GM12875 (cell line): ENCODE measurements at regions not wholly inside any gene's neighbourhood (a gene's known extent, or its start where the extent isn't known, plus 50 kb on each side); places are given as distances from the start of the nearest gene placed in this dataset.
"Not testable (repeated sequence)": the region's sequence is repeated elsewhere in the genome, so short reads cannot be mapped to it uniquely, and the experiment has no call there.

ENCODE experiments used
- H3K4me3 ChIP-seq: one replicate; pipeline ENCODE4 v1.5.1; 2011; ENCODE audit warnings: low read depth, low read length, control low read depth

DNA sequence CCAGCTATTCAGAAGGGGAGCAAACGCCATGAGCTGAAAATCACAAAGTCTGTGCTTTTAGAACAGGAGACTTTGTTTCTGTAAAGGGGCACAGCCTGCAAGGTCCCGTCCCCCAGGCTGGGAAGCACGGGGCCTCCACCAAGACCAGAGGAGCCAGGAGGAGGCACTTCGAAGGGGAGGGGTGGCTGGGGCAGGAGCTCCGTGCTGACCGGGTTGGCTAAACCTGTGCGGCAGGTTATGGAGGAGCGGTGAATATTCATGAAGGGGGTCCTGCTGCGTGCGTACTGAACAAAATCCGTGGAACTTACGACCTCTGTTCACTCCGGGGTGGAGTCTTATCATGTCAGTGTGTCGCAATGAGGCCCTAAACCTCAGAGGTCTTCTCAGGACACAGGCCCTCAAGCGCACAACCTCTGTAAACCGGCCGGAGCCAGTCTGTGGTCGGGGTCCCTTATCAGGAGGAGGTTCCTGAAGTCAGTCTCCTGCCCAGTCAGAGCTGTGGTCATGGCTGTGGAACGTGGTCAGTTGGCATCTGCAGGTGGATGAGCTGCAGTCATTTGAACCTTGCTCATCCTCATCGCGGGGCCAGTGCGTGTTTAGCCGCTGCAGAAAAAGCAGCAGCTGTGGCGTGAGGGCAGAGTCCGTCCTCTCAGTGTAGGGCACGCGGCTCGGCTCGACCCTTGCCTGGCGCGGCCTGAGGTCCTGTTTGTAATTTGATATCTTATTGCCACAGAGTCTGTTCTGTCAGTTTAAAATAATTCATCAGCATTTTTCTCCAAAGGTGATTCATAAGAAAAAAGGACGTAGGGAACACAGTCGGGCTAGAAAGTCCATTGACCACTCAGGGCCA is 5507.7 kb upstream of the TPTE start:
- not testable (repeated sequence) for H3K4me3 ChIP-seq

DNA sequence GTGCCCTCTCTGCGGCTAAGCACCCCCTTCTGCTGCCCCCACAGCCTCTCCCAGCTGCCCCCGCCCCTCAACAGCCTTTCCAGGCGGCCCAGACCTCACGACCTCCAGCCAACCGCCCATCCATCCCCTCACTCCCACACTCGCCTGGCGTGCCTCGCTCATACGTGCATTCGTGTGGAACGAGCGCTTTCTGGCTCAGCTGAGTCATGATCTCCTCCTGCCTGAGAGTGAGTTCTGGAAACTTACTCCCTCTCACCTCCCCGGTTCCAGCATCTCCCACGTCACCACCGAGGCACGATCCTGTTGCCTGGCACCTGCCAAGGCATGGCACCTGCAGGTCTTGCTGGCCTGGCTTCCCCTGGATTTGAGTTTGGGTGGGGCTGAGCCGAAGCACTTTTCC is 5506.2 kb upstream of the TPTE start:
- not testable (repeated sequence) for H3K4me3 ChIP-seq

DNA sequence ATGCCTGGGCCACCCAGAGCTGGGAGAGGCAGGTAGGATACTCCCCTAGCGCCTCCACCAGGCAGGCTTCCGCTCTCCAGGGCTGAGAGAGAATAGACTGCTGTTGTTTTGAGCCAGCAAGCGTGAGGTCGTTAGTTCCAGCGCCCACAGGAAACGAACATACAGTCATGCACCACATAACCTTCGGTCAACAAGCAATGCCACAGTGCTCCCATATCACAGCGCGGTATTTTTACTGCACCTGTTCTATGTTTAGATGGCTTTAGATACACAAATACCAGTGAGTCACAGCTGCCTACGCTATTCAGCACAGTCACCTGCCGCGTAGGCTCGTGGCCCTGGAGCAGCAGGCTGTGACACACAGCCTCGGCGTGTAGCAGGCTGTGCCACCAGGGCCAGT is 5502.3 kb upstream of the TPTE start:
- H3K4me3 ChIP-seq, result not testable (repeated sequence)

DNA sequence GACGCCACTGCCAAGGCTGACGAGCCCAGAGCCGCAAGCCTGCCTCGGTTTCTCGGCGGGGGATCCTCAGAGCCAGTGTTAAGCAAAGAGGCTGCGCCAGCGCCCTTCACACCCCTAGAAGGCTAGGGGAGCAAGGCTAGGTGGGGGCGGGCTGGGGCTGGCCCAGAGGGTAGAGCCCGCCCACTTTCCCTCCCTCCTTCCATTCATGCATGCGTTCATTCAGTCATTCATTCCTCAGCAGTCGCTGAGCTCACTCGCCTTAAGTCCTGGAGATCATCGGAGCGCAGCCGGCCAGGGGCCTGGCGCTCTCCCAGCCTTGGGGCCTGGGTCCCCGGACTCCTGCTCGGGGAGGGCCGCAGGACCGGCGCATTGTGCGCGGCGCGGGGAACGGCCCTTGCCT is 5499.6 kb upstream of the TPTE start:
- H3K4me3 ChIP-seq, result not testable (repeated sequence)

DNA sequence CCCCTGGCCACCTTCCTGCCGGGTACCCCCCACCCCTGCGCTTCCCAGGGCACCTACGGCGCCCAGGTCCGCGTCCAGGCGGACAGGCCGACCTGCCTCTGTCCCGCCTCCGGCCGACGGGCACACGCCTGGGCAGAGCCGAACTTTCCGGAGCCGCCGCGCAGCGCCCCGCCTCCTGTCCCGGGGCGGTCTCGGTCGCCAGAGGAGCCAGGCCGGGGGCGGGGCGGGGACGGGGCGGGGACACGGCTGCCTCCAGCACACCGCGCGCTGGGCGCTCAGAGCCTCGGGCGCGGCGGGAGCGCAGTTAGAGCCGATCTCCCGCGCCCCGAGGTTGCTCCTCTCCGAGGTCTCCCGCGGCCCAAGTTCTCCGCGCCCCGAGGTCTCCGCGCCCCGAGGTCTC is 5499.1 kb upstream of the TPTE start:
- H3K4me3 ChIP-seq, result not testable (repeated sequence)

DNA sequence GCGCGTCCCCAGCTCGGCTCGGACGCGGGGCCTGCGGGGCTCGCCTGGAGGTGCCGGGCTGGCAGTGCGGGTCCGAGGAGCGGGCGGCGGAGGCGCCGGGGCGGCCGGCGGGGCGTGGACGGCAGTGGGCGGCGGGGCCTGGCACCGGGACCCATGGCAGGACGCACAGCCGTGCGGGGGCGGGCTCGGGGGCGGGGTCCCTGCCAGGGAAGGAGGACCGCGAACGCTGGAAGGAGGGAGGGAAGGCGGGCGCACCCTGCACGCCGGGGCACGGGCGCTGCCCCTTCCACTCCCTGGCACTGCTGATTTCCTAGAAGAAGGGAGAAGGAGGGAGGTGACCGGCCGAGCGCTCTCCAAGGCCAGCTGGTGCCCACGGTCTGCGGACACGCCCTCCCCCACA is 5498.6 kb upstream of the TPTE start:
- not testable (repeated sequence) for H3K4me3 ChIP-seq

DNA sequence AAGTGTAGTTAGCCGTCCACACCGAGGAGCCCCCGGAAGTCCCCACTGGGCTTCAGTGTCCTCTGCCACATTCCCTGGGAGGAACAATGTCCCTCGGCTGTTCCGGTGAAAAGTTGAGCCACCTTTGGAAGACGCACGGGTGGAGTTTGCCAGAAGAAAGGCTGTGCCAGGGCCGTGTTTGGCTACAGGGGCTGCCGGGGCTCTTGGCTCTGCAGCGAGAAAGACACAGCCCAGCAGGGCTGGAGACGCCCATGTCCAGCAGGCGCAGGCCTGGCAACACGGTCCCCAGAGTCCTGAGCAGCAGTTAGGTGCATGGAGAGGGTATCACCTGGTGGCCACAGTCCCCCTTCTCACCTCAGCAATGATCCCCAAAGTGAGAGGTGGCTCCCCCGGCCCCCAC is 5486.2 kb upstream of the TPTE start:
- H3K4me3 ChIP-seq, result not testable (repeated sequence)

DNA sequence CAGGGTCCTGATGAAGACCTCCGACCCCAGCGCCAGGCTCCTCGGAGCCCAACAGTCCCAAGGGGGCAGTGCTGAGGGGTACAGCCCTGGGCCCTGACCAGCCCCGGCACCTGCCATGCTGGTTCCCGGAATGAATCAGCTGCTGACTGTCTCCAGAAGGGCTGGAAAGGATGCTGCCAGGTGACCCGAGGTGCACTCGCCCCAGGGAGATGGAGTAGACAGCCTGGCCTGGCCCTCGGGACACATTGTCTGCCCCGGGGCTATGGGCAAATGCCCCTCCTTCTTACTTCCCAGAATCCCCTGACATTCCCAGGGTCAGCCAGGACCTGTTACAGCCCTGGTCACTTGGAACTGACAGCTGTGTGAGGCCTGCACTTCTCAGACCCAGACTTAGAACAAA is 5485.8 kb upstream of the TPTE start:
- not testable (repeated sequence) for H3K4me3 ChIP-seq

DNA sequence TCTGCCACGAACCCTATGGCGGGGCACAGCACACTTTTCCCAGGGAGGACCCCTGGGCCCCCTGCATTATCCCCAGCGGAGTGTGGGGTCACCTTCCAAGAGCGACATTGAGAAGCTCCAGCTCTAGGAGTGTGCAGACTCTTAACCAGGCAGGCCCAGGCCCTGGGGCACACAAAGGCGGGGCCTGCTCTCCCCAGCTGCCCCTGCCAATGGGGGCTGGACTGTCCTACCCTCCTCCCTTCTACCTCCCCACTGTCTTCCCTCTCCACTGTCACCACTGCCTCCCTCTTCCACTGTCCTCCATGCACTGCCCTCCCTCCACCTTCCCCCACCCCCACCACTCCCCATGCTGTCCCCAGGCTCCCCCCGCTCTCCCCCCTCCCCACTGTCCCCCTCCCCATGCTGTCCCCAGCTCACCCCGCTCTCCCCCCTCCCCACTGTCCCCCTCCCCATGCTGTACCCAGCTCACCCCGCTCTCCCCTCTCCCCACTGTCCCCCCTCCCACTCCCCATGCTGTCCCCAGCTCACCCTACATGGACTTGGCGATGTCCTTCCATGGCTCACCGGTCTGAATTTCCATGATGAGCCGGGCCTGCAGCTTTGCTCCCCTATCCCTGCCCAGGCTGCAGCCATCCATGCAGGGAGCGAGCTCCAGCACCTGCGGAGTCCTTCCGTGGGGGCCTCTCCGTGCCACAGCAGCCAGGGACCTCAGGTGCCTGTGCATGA is 5483.6 kb upstream of the TPTE start:
- H3K4me3 ChIP-seq, result not testable (repeated sequence)

DNA sequence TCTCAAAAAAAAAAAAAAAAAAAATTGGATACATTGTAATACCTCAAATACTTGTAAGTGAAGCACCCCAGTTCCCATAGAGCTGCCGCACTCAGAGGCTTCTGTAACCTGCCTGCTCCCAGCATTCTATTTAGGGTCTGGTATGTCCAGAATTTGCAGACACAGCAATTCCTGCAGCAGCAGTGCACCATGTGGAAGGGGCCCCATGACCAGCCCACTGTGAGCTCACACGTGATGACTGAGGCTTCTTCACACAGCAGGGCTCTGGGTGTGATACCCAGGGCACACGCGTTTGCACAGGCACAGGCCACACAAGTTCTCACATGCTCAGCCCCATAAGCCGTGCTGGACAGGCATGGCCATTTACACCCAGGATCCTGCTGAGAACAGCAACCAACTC is 5481.5 kb upstream of the TPTE start:
- H3K4me3 ChIP-seq, result not testable (repeated sequence)

DNA sequence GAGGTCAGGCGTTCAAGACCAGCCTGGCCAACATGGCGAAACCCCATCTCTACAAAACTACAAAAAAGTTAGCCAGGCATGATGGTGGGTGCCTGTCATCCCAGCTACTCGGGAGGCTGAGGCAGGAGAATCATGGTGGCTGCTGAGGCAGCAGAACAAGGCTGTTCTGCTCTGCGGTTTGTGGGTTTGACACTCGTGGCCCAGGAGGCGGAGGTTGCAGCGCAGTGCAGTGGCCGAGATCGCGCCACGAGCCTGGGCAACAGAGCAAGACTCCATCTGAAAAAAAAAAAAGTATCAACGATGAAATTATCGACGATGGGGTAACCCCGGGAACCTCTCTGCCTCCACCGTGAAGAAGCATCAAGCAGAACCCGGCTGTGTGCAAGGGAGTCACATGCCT is 5478.8 kb upstream of the TPTE start:
- not testable (repeated sequence) for H3K4me3 ChIP-seq

DNA sequence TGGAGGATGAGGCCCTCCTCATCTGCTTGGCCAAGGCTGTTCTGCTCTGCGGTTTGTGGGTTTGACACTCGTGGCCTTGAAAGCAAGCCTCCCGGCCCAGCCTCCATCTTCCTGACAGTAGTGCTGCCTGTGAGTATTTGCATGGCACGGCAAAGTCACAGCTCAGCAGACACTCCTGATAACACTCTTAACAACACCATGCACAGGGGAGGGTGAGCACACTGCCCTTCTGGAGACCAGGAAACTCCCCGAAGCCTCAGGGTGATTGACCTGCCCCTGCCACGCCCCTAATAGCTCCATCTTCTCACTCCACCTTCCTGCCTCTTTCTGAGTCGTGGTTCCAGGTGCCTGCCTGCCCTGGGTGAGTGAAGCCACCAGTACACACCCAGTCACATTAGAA is 5476.6 kb upstream of the TPTE start:
- H3K4me3 ChIP-seq, result not testable (repeated sequence)

DNA sequence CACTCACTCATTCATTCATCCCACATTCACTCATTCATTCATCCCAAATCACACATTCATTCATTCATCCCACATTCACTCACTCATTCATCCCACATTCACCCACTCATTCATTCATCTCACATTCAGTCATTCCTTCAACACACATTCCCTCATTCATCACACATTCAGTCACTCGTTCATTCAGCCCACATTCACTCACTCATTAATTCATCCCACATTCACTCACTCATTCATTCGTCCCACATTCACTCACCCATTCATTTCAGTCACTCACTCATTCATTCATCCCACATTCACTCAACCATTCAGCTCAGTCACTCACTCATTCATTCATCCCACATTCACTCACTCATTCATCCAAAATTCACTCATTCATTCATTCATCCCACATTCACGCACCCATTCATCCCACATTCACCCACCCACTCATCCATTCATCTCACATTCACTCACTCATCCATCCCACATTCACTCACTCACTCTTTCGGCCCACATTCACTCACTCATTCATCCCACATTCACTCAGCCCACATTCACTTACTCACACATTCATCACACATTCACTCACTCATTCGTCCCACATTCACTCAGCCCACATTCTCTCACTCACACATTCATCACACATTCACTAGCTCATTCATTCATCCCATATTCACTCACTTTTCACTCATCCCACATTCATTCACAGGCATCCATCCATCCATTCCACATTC is 5469.9 kb upstream of the TPTE start:
- not testable (repeated sequence) for H3K4me3 ChIP-seq

DNA sequence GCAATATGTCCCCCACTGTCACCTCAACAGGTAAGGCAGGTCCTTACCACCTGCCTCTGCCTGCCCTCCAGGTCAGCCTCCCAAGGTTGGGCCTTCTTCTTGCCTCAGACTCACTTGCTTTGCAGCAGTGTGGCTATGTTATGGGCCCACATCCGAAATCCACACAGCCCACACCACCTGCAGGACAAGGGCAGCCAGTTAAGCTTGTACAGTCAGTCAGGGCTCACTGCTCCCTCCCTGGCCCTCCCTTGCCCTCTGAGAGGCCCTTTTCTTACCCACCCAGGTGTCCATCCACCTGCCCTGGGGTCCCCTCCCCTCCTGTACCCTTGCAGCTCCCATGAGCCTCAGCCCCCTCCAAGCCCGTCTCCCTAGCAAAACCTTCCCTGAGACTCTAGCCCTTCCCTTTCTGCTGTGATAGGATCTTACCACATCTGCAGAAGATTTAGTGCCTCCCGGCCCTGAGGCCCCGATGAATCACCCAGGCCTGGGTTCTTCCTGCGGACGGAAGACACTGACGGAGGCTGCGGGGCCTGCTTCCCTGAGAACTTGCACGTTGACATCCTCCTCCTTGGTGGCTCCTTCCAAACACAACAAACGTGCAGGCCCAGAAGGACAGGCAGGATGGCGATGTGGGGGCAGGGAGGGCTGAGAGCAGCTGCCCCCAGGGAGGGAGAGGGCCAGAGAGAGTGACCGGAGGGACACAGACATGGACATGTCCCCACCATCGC is 5466.2 kb upstream of the TPTE start:
- H3K4me3 ChIP-seq, result not testable (repeated sequence)

DNA sequence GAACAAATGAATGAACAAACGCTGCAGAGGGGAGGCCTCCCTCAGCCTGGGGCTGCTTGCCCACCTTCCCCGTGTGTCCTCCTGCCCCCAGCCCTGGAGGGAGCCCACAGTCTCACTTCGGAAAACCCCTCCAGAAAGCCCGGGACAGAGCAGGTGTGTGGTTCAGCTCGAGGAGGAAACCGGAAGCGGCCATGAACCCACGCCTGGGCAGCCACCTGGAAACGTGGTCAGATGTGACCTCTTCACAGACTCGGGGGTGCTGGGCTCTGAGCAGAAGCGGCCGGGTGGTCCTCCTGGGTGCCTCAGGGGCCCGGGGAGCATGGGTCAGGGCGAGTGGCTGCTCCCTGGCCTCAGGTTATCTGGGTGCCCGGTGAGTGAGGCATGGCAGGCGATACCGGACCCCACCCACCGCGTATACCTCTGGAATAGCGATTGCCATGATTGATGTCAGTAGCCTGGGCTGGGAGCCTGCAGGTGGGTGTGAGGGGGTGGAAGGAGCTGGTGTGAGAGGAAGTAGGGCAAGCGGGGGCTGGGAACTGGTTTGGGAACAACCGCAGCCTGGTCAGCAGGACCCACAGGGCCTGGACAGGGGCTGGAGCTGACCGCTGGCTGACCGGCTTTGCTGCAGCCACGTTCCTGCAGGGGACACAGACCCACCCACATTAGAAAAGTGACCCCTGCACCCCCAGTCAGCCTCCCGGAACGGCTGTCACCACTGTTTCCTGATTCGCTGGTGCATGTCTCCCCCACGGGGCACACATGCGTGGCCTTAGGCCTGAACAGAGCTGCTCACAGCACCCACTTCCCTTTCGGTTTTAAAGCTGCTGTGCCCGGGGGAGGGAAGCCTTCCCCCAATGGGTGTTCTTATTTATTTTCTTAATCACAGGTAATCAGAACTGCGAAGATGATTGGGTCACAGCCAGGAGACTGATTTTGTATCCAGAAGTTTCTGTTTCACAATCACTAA is 5465.1 kb upstream of the TPTE start:
- H3K4me3 ChIP-seq, result not testable (repeated sequence)

DNA sequence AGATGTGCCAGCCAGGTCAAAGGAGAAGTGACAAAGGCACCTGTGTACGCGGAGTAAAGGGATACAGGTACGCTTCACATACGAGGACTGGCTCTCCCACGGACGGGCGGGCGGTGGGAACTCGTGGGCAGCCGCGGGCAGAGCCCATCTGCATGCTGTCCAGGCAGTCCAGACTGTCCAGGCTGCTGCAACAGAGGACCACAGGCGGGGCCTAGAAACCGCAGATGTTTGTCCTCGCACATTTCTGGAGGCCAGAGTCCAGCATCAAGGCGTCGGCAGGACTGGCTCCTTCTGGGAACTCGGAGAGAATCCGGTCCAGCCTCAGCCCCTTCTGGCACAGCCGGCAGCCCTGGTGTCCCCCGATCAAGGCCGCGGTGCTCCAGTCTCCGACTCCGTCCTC is 5464.3 kb upstream of the TPTE start:
- not testable (repeated sequence) for H3K4me3 ChIP-seq

DNA sequence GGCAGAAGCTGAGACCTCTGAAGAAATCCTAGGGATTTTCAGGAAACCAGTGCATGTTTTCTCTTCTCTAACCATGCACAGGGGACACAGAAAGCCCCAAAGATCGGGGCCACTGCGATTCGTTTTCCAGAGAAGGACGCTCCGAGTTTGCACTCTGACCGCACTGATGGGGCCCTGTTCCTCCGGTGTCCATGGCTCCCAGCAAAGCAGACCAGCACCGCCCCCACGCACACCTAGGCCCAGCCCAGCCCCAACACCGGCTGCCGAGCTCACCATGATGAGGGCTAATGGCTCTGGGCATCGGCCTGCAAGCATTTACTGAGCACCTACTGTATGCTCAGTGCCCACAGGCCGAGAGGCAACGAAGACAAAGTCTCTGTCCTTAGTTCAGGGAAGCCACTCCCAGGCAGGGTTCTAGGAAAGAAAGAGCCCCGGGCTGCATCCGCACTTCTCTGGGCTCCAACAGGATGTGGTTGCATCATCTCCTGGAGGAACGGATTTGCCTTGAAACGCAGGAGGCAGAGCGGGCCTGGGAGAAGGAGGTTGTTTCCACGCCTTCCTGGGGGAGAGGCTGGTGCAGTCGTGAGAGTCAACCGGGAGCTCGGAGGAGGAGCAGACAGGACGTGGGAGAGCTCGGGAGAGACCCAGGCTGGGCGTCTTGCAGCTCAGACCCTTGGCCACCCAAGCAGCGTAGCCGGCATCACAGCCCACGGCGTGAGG is 5460.9 kb upstream of the TPTE start:
- not testable (repeated sequence) for H3K4me3 ChIP-seq

DNA sequence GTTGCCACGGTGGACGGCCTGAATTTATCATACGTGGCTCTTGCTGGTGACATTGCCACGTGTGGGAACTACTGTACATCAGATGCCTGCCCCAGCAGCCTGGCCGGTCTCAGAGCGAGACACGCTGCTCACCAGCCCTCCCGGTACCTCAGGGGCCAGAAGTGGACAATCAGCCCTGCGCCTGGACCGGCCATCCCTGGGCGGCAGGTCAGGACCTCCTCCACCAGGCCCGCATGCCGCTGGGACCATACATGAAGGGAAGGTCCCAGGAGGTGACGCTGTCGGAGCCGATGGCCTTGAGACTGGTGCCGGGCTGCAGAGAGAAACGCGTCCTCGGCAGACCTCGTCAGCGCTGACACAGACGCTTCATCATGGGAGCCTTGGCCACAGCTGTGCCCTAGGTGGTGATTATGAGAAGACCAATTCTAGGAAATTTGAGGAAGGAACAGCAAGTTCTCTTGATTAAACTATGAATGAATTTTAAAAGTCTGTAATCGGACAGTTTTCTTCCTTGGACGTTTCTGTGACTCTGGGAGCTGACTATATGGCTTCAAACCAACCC is 5456.7 kb upstream of the TPTE start:
- H3K4me3 ChIP-seq, result not testable (repeated sequence)
